PC-3 (cell line): ENCODE measurements at regions not wholly inside any gene's neighbourhood (a gene's known extent, or its start where the extent isn't known, plus 50 kb on each side); places are given as distances from the start of the nearest gene placed in this dataset.

Experiments
- ATAC-seq: fragments of 200-7000 bp; cut with Tn5 transposase; 2 replicates; pipeline ENCODE4 v1.9.1; 2020; ENCODE audit warnings: mild to moderate bottlenecking, moderate library complexity
- BruUV-seq: library from RNA; stranded (reverse); fragments of 400-500 nt; replicated peaks from 2 replicates; lab custom pipeline; 2021; lab: Mats Ljungman, UMichigan
- CTCF ChIA-PET: fragments of 300-600 bp; sonication (Branson Sonifier 250); formaldehyde crosslinking; loops from one replicate; lab custom pipeline; 2022; ENCODE audit warnings: antibody characterized with exemption; lab: Charles Lee
- POLR2A ChIA-PET: fragments of 300-600 bp; sonication (Branson Sonifier 250); formaldehyde crosslinking; loops from one replicate; lab custom pipeline; 2022; ENCODE audit warnings: antibody characterized with exemption; ENCODE audit not compliant: unreplicated experiment; lab: Charles Lee
- DNase-seq: peaks from one replicate; pipeline ENCODE4 v3.0.0-alpha.2; 2015
- H2AFZ ChIP-seq: fragments of 300-600 bp; sonication (generic); 2 replicates; pipeline ENCODE4 v1.6.0; 2016; ENCODE audit warnings: antibody characterized with exemption, low read length
- H3F3A ChIP-seq: fragments of 300-600 bp; sonication (generic); one replicate; pipeline ENCODE4 v1.6.0; 2017; ENCODE audit warnings: antibody characterized with exemption, low read length, control low read depth, mild to moderate bottlenecking; ENCODE audit not compliant: unreplicated experiment
- H3K27ac ChIP-seq: fragments of 300-600 bp; sonication (generic); 2 replicates; pipeline ENCODE4 v1.5.1; 2016; ENCODE audit warnings: mild to moderate bottlenecking, low read length
- H3K27me3 ChIP-seq: fragments of 300-600 bp; sonication (generic); 2 replicates; pipeline ENCODE4 v1.6.1; 2016; ENCODE audit warnings: low read length, mixed read lengths
- H3K36me3 ChIP-seq: fragments of 300-600 bp; sonication (generic); 2 replicates; pipeline ENCODE4 v1.6.1; 2016; ENCODE audit warnings: low read depth, mixed run types, low read length, mixed read lengths
- H3K4me1 ChIP-seq: fragments of 300-600 bp; sonication (generic); 2 replicates; pipeline ENCODE4 v1.5.1; 2016; ENCODE audit warnings: low read length; ENCODE audit not compliant: insufficient read depth
- H3K4me2 ChIP-seq: fragments of 300-600 bp; sonication (generic); 2 replicates; pipeline ENCODE4 v1.6.0; 2016; ENCODE audit warnings: low read length
- H3K4me3 ChIP-seq: fragments of 300-600 bp; sonication (generic); 2 replicates; pipeline ENCODE4 v1.5.1; 2016; ENCODE audit warnings: mild to moderate bottlenecking, low read length, mixed read lengths
- H3K79me2 ChIP-seq: fragments of 300-600 bp; sonication (generic); 2 replicates; pipeline ENCODE4 v1.6.1; 2017; ENCODE audit warnings: low read length, mixed read lengths
- H3K9ac ChIP-seq: fragments of 300-600 bp; sonication (generic); 2 replicates; pipeline ENCODE4 v1.6.0; 2016; ENCODE audit warnings: mild to moderate bottlenecking, low read length
- H3K9me2 ChIP-seq: fragments of 300-600 bp; sonication (generic); replicated peaks from 2 replicates; pipeline ENCODE4 v1.6.1; 2016; ENCODE audit warnings: mixed run types, low read length, mixed read lengths
- H3K9me3 ChIP-seq: fragments of 300-600 bp; sonication (generic); 2 replicates; pipeline ENCODE4 v1.6.1; 2016; ENCODE audit warnings: low read length, mixed read lengths
- H4K20me1 ChIP-seq: fragments of 300-600 bp; sonication (generic); 2 replicates; pipeline ENCODE4 v1.6.1; 2016; ENCODE audit warnings: low read length, mixed read lengths
- EZH2 ChIP-seq: fragments of 300-600 bp; sonication (generic); IDR thresholded peaks from one replicate; pipeline ENCODE4 v1.6.1; 2017; ENCODE audit warnings: antibody characterized with exemption, mild to moderate bottlenecking, low read length; ENCODE audit not compliant: unreplicated experiment
- EZH2phosphoT487 ChIP-seq: fragments of 300-600 bp; sonication (generic); IDR thresholded peaks from 2 replicates; pipeline ENCODE4 v1.6.1; 2018; ENCODE audit warnings: mild to moderate bottlenecking, antibody characterized with exemption, low read length, borderline replicate concordance
- intact Hi-C: fragments of 100-400 bp; cut with micrococcal nuclease; formaldehyde crosslinking; loops from 2 replicates; pipeline ENCODE4 v1.9.0; 2023
- TF ChIP-seq, protein P1 (sequence below): fragments of 300-600 bp; sonication (generic); conservative IDR thresholded peaks from 2 replicates; pipeline ENCODE4 v1.5.1; 2017; ENCODE audit warnings: antibody characterized with exemption, low read depth, mild to moderate bottlenecking, low read length

- no TSS peak for BruUV-seq
- POLR2A ChIA-PET: no interaction called here
- peaks cover 32% of the 10 kb centered on the region for H3K27me3 ChIP-seq
- no peaks in the 10 kb centered on the region for H4K20me1 ChIP-seq
- H3K4me2 ChIP-seq: no peak overlapping the region
- H3K9me3 ChIP-seq: no peaks in the 10 kb centered on the region; the same call in 1 of the 2 replicates
- no peak overlapping the region for H3K4me3 ChIP-seq
- intact Hi-C loops: no loop called here
- no peak for DNase-seq
- CTCF ChIA-PET: no interaction called here
- no peaks in the 10 kb centered on the region for H3K4me1 ChIP-seq
- no peaks in the 10 kb centered on the region for H3K9me2 ChIP-seq
- no peak overlapping the region for H3K27ac ChIP-seq
- no peaks in the 10 kb centered on the region for H3F3A ChIP-seq
- ATAC-seq: no peak
- H3K36me3 ChIP-seq: no peaks in the 10 kb centered on the region
- TF ChIP-seq, protein P1, sequence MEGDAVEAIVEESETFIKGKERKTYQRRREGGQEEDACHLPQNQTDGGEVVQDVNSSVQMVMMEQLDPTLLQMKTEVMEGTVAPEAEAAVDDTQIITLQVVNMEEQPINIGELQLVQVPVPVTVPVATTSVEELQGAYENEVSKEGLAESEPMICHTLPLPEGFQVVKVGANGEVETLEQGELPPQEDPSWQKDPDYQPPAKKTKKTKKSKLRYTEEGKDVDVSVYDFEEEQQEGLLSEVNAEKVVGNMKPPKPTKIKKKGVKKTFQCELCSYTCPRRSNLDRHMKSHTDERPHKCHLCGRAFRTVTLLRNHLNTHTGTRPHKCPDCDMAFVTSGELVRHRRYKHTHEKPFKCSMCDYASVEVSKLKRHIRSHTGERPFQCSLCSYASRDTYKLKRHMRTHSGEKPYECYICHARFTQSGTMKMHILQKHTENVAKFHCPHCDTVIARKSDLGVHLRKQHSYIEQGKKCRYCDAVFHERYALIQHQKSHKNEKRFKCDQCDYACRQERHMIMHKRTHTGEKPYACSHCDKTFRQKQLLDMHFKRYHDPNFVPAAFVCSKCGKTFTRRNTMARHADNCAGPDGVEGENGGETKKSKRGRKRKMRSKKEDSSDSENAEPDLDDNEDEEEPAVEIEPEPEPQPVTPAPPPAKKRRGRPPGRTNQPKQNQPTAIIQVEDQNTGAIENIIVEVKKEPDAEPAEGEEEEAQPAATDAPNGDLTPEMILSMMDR: no peak
- TF ChIP-seq EZH2phosphoT487: no peak
- H2AFZ ChIP-seq: no peak overlapping the region
- H3K79me2 ChIP-seq: no peaks in the 10 kb centered on the region
- no peak overlapping the region for H3K9ac ChIP-seq
These were observed 797.0 kb downstream of the GALR1 start for GRCh38 chr18:78046631-78047030.

DNA sequence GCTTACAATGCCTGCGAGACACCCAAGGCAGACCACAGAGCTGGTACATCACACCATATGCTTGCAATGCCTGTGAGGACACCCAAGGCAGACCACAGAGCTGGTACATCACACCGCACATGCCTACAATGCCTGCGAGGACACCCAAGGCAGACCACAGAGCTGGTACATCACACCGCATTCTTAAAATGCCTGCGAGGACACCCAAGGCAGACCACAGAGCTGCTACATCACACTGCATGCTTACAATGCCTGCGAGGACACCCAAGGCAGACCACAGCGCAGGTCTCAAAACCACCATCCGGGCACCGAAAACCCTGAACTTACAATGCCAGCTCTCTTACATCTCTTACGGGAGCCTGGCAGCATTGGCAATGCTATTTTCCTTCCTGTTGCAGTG, 799.6 kb downstream of the GALR1 start:
- Histone ChIP-seq H3K27ac (no peak overlapping the region), H3K4me2 (no peak overlapping the region), H3K79me2 (no peaks in the 10 kb centered on the region), H3K4me3 (no peak overlapping the region), H3K9me2 (no peaks in the 10 kb centered on the region), H3K36me3 (no peaks in the 10 kb centered on the region), H3K9ac (no peak overlapping the region), H3F3A (no peaks in the 10 kb centered on the region), H3K27me3 (peaks cover 42% of the 10 kb centered on the region), H4K20me1 (no peaks in the 10 kb centered on the region), H2AFZ (no peak overlapping the region), H3K9me3 (no peaks in the 10 kb centered on the region), H3K4me1 (no peaks in the 10 kb centered on the region)
- ATAC-seq: no peak
- TF ChIP-seq, protein P1: no peak
- TF ChIP-seq EZH2phosphoT487 (no peak), EZH2 (no peak)
- DNase-seq: no peak
- intact Hi-C loops: no loop called here
- BruUV-seq: no TSS peak
- ChIA-PET CTCF (no interaction called here), POLR2A (no interaction called here)

GRCh38 chr18:78054801-78055200, 805.2 kb downstream of the GALR1 start:
- ATAC-seq (no peak), DNase-seq (no peak)
- no TSS peak for BruUV-seq
- CTCF ChIA-PET: no interaction called here
- Histone ChIP-seq H4K20me1 (no peaks in the 10 kb centered on the region), H3K9me3 (no peaks in the 10 kb centered on the region), H3K4me1 (no peaks in the 10 kb centered on the region), H3K4me3 (no peak overlapping the region), H3F3A (no peaks in the 10 kb centered on the region), H3K27me3 (peaks cover 20% of the 10 kb centered on the region), H3K9ac (no peak overlapping the region), H3K27ac (no peak overlapping the region), H3K9me2 (no peaks in the 10 kb centered on the region), H3K36me3 (no peaks in the 10 kb centered on the region), H2AFZ (no peak overlapping the region), H3K4me2 (no peak overlapping the region), H3K79me2 (no peaks in the 10 kb centered on the region)
- POLR2A ChIA-PET: no interaction called here
- intact Hi-C loops: no loop called here
- TF ChIP-seq EZH2: no peak
- no peak for TF ChIP-seq EZH2phosphoT487
- TF ChIP-seq, protein P1: no peak
